HG03095 (cell line): ENCODE measurements at regions not wholly inside any gene's neighbourhood (a gene's known extent, or its start where the extent isn't known, plus 50 kb on each side); places are given as distances from the start of the nearest gene placed in this dataset.

ENCODE experiments used
- ATAC-seq: cut with Tn5 transposase; IDR thresholded peaks from one replicate; pipeline ENCODE4 v1.9.1; 2021; ENCODE audit warnings: moderate library complexity; ENCODE audit not compliant: unreplicated experiment

- no peak for ATAC-seq
These were observed 382.5 kb upstream of the CBLB start for GRCh38 chr3:106251160-106251892.

DNA sequence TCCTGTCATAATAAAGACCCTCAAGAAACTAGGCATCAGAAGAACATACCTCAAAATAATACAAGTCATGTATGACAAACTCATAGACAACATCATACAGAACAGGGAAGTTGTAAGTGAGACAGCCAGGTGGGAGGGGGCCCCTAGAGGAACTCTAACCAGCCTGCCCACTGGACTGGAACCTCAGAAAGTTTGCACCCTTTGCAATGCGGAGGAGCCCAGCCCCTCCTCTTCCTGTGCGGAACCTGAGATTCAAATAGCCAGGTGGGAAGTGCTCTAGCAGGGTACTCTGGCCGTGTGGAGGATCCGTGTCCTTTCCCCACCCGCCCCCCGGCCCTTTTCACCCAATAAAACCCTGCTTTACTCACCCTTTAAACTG is 387.0 kb upstream of the CBLB start:
- ATAC-seq = peak; percentile 92

- peak; percentile 33 for ATAC-seq
These were observed 387.6 kb upstream of the CBLB start for GRCh38 chr3:106256249-106256957.

DNA sequence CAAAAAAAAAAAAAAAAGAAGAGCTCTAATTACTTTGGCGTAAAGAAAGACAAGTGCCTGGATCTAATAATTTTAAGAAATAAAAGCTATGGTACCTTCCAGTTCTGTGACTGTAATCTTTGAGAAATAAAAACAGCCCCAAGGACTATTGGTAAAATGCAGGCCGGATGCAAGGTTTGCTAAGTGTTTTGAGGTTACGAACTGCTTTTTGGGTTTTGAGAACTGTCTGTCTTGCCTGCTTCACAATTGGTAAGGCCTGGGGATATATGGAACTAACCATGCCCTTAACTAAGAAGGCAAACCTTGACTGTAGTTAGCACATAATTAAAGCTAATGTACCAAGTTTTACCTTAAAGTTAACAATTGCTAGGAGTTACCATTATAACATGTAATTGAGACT is 388.4 kb upstream of the CBLB start:
- ATAC-seq = no peak

- ATAC-seq = no peak
These were observed 392.6 kb upstream of the CBLB start for GRCh38 chr3:106261396-106261795.

DNA sequence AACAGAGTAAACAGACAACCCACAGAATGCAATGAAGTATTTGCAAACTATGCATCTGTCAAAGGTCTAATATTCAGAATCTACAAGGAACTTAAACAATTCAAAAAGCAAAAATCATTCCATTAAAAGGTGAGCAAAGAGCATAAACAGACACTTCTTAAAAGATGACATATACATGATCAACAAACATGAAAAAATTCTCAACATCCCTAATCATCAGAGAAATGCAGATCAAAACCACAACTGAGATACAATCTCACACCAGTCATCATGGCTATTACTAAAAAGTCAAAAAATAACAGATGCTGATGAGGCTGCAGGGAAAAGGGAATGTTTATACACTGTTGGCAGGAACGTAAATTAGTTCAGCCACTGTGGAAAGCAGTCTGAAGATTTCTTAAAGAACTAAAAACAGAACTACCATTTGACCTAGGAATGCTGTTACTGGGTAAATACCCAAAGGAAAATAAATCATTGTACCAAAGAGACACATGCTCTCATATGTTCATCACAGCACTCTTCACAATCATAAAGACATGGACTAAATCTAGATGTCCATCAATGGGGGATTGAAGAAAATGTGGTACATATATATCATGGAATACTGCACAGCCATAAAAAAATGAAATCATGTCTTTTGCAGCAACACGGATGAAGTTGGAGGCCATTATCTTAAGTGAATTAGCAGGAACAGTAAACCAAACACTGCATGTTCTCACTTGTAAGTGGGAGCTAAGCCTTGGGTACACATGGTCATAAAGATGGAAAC is 393.3 kb upstream of the CBLB start:
- ATAC-seq = no peak

GRCh38 chr3:106263011-106263410 is 394.2 kb upstream of the CBLB start:
- no peak for ATAC-seq

GRCh38 chr3:106263546-106263945 is 394.7 kb upstream of the CBLB start:
- ATAC-seq = no peak

GRCh38 chr3:106265704-106266103 is 396.9 kb upstream of the CBLB start:
- no peak for ATAC-seq

- ATAC-seq = no peak
These were observed 399.9 kb upstream of the CBLB start for GRCh38 chr3:106268696-106269095.

- no peak for ATAC-seq
These were observed 403.5 kb upstream of the CBLB start for GRCh38 chr3:106272302-106272701.

GRCh38 chr3:106275592-106275991 is 406.8 kb upstream of the CBLB start:
- ATAC-seq = no peak

DNA sequence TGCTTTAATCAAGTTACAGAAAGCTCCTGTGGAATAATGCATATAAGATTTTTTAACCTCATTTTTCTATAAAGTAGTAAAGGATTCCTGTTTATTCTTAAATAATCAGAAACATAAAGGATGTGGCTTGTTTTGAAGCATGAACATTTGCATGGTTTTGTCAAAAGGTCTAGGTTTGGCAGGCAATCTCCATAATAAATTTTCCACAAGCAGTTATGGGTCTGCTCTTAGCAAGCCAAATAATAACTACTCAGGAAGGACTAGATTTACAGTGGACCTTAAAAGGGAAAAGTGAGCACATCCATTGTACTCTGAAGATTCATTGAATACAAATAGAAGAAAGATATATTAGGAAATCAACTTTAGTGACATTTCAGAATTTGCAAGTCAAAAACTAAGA is 407.3 kb upstream of the CBLB start:
- no peak for ATAC-seq

DNA sequence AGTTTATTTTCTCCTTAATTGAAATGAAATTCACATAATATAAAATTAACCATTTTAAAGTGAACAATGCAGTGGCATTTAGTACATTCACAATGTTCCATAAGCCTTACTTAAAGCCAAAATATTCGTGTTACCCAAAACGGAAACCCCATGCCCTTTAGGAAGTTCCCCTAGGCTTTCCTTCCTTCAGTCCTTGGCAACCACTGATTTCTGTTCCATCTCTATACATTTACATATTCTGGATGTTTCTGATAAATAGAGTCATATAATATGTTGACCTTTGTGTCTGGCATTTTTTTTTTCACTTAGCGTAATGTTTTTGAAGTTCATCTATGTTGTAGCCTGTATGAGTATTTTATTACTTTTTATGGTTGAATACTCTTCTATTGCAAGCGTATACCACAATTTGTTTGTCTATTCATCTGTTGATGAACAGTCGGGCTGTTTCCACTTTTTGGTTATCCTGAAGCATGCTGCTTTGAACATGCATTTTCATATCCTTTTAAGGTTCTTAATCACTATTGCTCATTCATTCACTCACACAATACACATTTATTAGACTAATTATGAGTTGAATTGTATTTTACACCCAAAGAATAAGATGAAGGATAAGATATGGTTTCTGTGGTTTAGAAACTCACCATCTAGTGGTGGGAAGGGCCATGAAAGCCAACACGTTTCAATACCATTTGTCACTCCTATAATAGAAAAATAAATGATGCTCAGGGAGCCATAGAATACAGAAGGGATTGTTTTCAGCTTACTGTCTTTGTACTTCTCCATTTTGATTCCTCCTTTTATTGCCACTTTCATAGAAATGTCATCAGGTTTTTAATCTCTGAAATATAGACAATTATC is 408.2 kb upstream of the CBLB start:
- no peak for ATAC-seq

GRCh38 chr3:106277731-106278130 is 408.9 kb upstream of the CBLB start:
- ATAC-seq = no peak

DNA sequence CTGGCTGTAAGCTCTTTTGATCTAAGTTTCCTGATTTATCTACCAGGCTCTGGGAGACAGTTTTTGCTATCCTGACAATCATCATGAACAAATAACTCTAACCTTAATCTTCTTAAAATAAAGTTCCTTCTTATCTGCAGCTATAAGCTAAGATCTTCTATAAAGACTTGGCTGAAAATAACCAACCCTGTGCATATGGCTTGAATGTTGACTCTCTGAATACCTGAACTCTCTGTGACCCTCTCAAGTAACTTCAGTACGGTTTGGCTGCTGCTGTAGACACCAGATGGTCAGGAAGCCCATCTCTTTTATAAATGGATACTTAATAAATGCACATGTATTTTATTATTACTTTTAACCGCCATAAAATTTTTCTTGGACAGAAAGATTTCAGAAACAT is 412.4 kb upstream of the CBLB start:
- ATAC-seq = no peak

- ATAC-seq = no peak
These were observed 414.1 kb upstream of the CBLB start for GRCh38 chr3:106282943-106283342.

DNA sequence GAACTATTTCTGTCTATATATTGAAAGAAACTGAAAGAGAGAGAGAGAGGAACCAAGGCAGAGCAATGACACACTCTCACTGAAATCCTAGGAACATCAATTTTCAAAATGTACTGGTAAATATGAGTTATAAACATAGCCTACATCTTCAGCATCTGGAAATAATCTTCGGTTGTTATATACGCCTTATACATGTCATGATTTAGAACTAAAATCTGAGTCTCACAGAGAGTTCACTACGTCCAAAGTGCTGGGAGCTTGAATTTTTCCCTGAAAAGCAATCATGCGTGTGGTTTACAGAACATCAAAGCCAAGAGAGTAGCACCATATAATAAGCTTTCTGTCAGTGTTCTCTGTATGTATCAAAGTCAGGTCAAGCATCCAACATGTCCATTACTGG is 420.0 kb upstream of the CBLB start:
- no peak for ATAC-seq

- ATAC-seq = no peak
These were observed 421.6 kb upstream of the CBLB start for GRCh38 chr3:106290304-106290997.

DNA sequence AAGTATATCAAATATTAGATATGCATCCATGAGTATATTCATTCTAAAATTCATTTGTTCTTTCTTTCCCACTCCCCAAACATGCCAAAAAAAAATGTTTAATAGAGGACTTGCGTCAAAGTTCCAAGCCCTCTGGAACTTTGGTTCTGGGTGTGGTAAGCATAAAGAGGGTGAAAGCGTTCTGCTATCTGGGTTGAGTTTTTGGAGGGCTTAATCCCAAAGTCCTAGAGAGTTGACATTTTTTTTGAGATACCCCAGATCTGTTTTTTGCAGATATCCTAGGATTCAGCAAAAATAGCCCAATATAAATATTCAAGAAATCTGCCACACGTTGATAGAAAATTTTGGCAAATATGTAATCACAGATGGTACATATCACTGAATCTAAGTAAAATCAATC is 424.3 kb upstream of the CBLB start:
- no peak for ATAC-seq
